ENCODE measurements at regions not wholly inside any gene's neighbourhood (a gene's known extent, or its start where the extent isn't known, plus 50 kb on each side); places are given as distances from the start of the nearest gene placed in this dataset.

GRCh38 chr4:156388826-156389225, 435.2 kb upstream of the CTSO start:
- TF ChIP-seq POLR2AphosphoS5 (IDR thresholded peaks at IDR 0.05; ENCODE audit: low read depth, low read length) (no peak), POLR2A (IDR thresholded peaks at IDR 0.05; ENCODE audit: low read depth, low read length) (no peak), TAF1 (IDR thresholded peaks at IDR 0.05; ENCODE audit: borderline replicate concordance, low read depth, low read length) (no peak)
